SK-N-SH (cell line): ENCODE measurements at regions not wholly inside any gene's neighbourhood (a gene's known extent, or its start where the extent isn't known, plus 50 kb on each side); places are given as distances from the start of the nearest gene placed in this dataset.

Experiments
- CTCF ChIA-PET: fragments of 300-600, 350-600 bp; formaldehyde crosslinking; extraction: SDS; loops from one replicate; lab custom pipeline; 2021; lab: Yijun Ruan, JAX
- POLR2A ChIA-PET: fragments of 350-600 bp; sonication (Branson Sonifier 250); formaldehyde crosslinking; extraction: SDS; loops from one replicate; lab custom pipeline; 2020; ENCODE audit warnings: antibody characterized with exemption, inconsistent platforms; lab: Yijun Ruan, JAX
- DNase-seq: peaks from one replicate; pipeline ENCODE4 v3.0.0; 2012
- H2AFZ ChIP-seq: fragments of 200-600 bp; sonication (generic); 2 replicates; pipeline ENCODE4 v1.8.1; 2016; ENCODE audit warnings: antibody characterized with exemption, mild to moderate bottlenecking, low read depth
- H3F3A ChIP-seq: fragments of 200-600 bp; sonication (generic); replicated peaks from 2 replicates; pipeline ENCODE3; 2016; ENCODE audit warnings: antibody characterized with exemption, mild to moderate bottlenecking; ENCODE audit not compliant: insufficient read depth
- H3K27ac ChIP-seq, 2 experiments: fragments of 200-500 bp in 1 of 2; fragments of 200-600 bp in 1 of 2; sonication (Bioruptor generic) in 1 of 2; sonication (generic), shearing (Covaris generic) in 1 of 2; 2 replicates each; pipeline versions ENCODE4 v1.5.1 to v1.6.1; 2014 to 2016; ENCODE audit warnings: low read depth in 2 of 2, inconsistent platforms in 1 of 2, low read length in 1 of 2, mild to moderate bottlenecking in 1 of 2, mixed read lengths in 1 of 2
- H3K27me3 ChIP-seq: fragments of 200-600 bp; sonication (generic), shearing (Covaris generic); 2 replicates; pipeline ENCODE4 v1.6.1; 2016; ENCODE audit warnings: mixed run types; ENCODE audit not compliant: insufficient read depth
- H3K36me3 ChIP-seq, 2 experiments: fragments of 200-500 bp in 1 of 2; fragments of 200-600 bp in 1 of 2; sonication (Bioruptor generic) in 1 of 2; sonication (generic) in 1 of 2; replicated peaks in 1 of 2; 2 replicates each; pipeline versions ENCODE3 to v1.5.1; 2014 to 2016; ENCODE audit warnings: low read length in 1 of 2, mild to moderate bottlenecking in 1 of 2; ENCODE audit not compliant: insufficient read depth in 2 of 2, control insufficient read depth in 1 of 2
- H3K4me1 ChIP-seq, 2 experiments: fragments of 200-500 bp in 1 of 2; fragments of 200-600 bp in 1 of 2; sonication (Bioruptor generic) in 1 of 2; sonication (generic), shearing (Covaris generic) in 1 of 2; 2 replicates each; pipeline versions ENCODE4 v1.5.1 to v1.6.1; 2014 to 2016; ENCODE audit warnings: low read depth in 1 of 2, low read length in 1 of 2, mixed run types in 1 of 2; ENCODE audit not compliant: insufficient read depth in 2 of 2, control insufficient read depth in 1 of 2
- H3K4me2 ChIP-seq: fragments of 200-600 bp; sonication (generic), shearing (Covaris generic); 2 replicates; pipeline ENCODE4 v1.6.1; 2017; ENCODE audit warnings: mixed run types
- H3K4me3 ChIP-seq, 2 experiments: fragments of 200-500 bp in 1 of 2; fragments of 200-600 bp in 1 of 2; sonication (Bioruptor generic) in 1 of 2; sonication (generic), shearing (Covaris generic) in 1 of 2; 2 replicates each; pipeline versions ENCODE4 v1.5.1 to v1.8.1; 2014 to 2016; ENCODE audit warnings: low read depth in 2 of 2, inconsistent platforms in 1 of 2, low read length in 1 of 2, mild to moderate bottlenecking in 1 of 2, mixed read lengths in 1 of 2, moderate library complexity in 1 of 2
- H3K79me2 ChIP-seq: fragments of 200-600 bp; sonication (generic); 2 replicates; pipeline ENCODE4 v1.8.1; 2017; ENCODE audit warnings: mild to moderate bottlenecking; ENCODE audit not compliant: insufficient read depth
- H3K9ac ChIP-seq: fragments of 200-600 bp; sonication (generic); 2 replicates; pipeline ENCODE4 v1.6.1; 2017; ENCODE audit warnings: mixed run types
- H3K9me2 ChIP-seq: fragments of 200-600 bp; sonication (generic); 2 replicates; pipeline ENCODE4 v1.6.1; 2017; ENCODE audit warnings: mixed run types
- H3K9me3 ChIP-seq: fragments of 200-600 bp; sonication (generic); 2 replicates; pipeline ENCODE4 v1.6.1; 2017; ENCODE audit warnings: mixed run types, mild to moderate bottlenecking, moderate library complexity
- H4K20me1 ChIP-seq: fragments of 200-600 bp; sonication (generic); 2 replicates; pipeline ENCODE4 v1.6.1; 2017; ENCODE audit warnings: mild to moderate bottlenecking, mixed run types; ENCODE audit not compliant: insufficient read depth
- CHD2 ChIP-seq: fragments of 150-350 bp; IDR thresholded peaks from 2 replicates; pipeline ENCODE4 v1.6.1; 2018; ENCODE audit warnings: low read length; ENCODE audit not compliant: partially characterized antibody
- ELF1 ChIP-seq: IDR thresholded peaks from 2 replicates; pipeline ENCODE4 v1.4.0; 2012
- EP300 ChIP-seq, 2 experiments: IDR thresholded peaks; 2 replicates each; pipeline versions ENCODE4 v1.4.0 to v1.6.1; 2012; ENCODE audit warnings: borderline replicate concordance in 1 of 2, low read depth in 1 of 2, low read length in 1 of 2
- EZH2phosphoT487 ChIP-seq: fragments of 200-600 bp; sonication (generic); IDR thresholded peaks from 2 replicates; pipeline ENCODE4 v1.6.1; 2017; ENCODE audit warnings: low read depth, mixed run types, mild to moderate bottlenecking, antibody characterized with exemption, moderate library complexity, borderline replicate concordance
- FOSL2 ChIP-seq: IDR thresholded peaks from 2 replicates; pipeline ENCODE4 v1.4.0; 2012; ENCODE audit warnings: low read depth, mild to moderate bottlenecking, moderate library complexity, borderline replicate concordance
- FOXJ3 ChIP-seq: sonication (generic); formaldehyde crosslinking; IDR thresholded peaks from 2 replicates; pipeline ENCODE4 v1.5.1; 2020; ENCODE audit warnings: mild to moderate bottlenecking, missing genetic modification reagents
- GABPA ChIP-seq: IDR thresholded peaks from 2 replicates; pipeline ENCODE4 v1.4.0; 2012; ENCODE audit warnings: low read depth, mild to moderate bottlenecking
- GATA2 ChIP-seq: sonication (generic); formaldehyde crosslinking; IDR thresholded peaks from 2 replicates; pipeline ENCODE4 v1.5.0; 2020; ENCODE audit warnings: mild to moderate bottlenecking, missing genetic modification reagents
- MXI1 ChIP-seq: IDR thresholded peaks from 2 replicates; pipeline ENCODE4 v1.6.1; 2012; ENCODE audit warnings: mild to moderate bottlenecking, low read depth, low read length, improper control_type of control experiment
- PBX3 ChIP-seq: IDR thresholded peaks from 2 replicates; pipeline ENCODE4; 2012
- RCOR1 ChIP-seq: fragments of 150-350 bp; IDR thresholded peaks from 2 replicates; pipeline ENCODE4 v1.6.1; 2017; ENCODE audit warnings: antibody characterized with exemption, low read length
- REST ChIP-seq: IDR thresholded peaks from 2 replicates; pipeline ENCODE4 v1.6.1; 2012; ENCODE audit warnings: mild to moderate bottlenecking, low read depth, low read length, moderate library complexity
- RFX5 ChIP-seq: IDR thresholded peaks from 2 replicates; pipeline ENCODE4 v1.6.1; 2012; ENCODE audit warnings: mild to moderate bottlenecking, improper control_type of control experiment, low read length
- SMC3 ChIP-seq: IDR thresholded peaks from 2 replicates; pipeline ENCODE4 v1.6.1; 2012; ENCODE audit warnings: low read depth, low read length, improper control_type of control experiment
- TCF12 ChIP-seq: IDR thresholded peaks from 2 replicates; pipeline ENCODE4 v1.4.0; 2012
- TEAD4 ChIP-seq: IDR thresholded peaks from 2 replicates; pipeline ENCODE4 v1.4.0; 2012; ENCODE audit warnings: mild to moderate bottlenecking, borderline replicate concordance; ENCODE audit not compliant: insufficient read depth
- ZBTB33 ChIP-seq: IDR thresholded peaks from 2 replicates; pipeline ENCODE4 v1.4.0; 2012; ENCODE audit warnings: low read depth, borderline replicate concordance
- WGBS: methylation state at CpG from one replicate; pipeline ENCODE4 v1.1.6; 2017; ENCODE audit warnings: low lambda C conversion rate; 5-methylcytosine and 5-hydroxymethylcytosine counted together

- Histone ChIP-seq H3K4me1 (peaks cover 5 to 36% of the 10 kb centered on the region in 2 experiments), H4K20me1 (no peaks in the 10 kb centered on the region), H3K27me3 (no peaks in the 10 kb centered on the region), H3K79me2 (no peaks in the 10 kb centered on the region), H3K9me2 (no peaks in the 10 kb centered on the region), H3K27ac (peak overlapping the region in 1 of 2 experiments; percentile 96; a peak in 2 of 4 replicates), H3K4me2 (no peak overlapping the region), H3F3A (peaks cover 33% of the 10 kb centered on the region), H3K9ac (no peak overlapping the region), H3K36me3 (no peaks in the 10 kb centered on the region), H3K4me3 (no peak overlapping the region), H3K9me3 (no peaks in the 10 kb centered on the region), H2AFZ (0 out of 2 replicates have a peak overlapping the region, but pooled peaks have one; percentile 43)
- WGBS, result 84% methylated on average over 2 of the region's 2 CpGs
- ChIA-PET CTCF (no interaction called here), POLR2A (no interaction called here)
- TF ChIP-seq ZBTB33 (no peak), SMC3 (no peak), EZH2phosphoT487 (no peak), GATA2 (CRISPR knock-in tag) (no peak), GABPA (no peak), MXI1 (no peak), TEAD4 (no peak), FOXJ3 (CRISPR knock-in tag) (no peak), RFX5 (no peak), PBX3 (no peak), REST (no peak), EP300 (IDR thresholded peaks at IDR 0.05; ENCODE audit: borderline replicate concordance in 1 of 2, low read depth in 1 of 2, low read length in 1 of 2) (no peak), CHD2 (no peak), RCOR1 (no peak), FOSL2 (no peak), ELF1 (no peak), TCF12 (no peak)
- DNase-seq, result no peak
These were observed 1604.4 kb upstream of the ACVR2A start for GRCh38 chr2:146240391-146240790.
